Cardiac fibroblast (primary cell): ENCODE measurements at regions not wholly inside any gene's neighbourhood (a gene's known extent, or its start where the extent isn't known, plus 50 kb on each side); places are given as distances from the start of the nearest gene placed in this dataset.

Source experiments
- DNase-seq, 2 donors: peaks; one replicate each; pipeline versions ENCODE4 v3.0.0 to v3.0.0-alpha.2; 2010; ENCODE audit warnings: low read depth in 2 of 2
- H3K4me3 ChIP-seq, 2 donors: replicated peaks in 1 of 2; 1 replicate in 1 of 2; 2 replicates in 1 of 2; pipeline ENCODE4 v1.5.1; 2011; ENCODE audit warnings: low read depth in 2 of 2, low read length in 2 of 2, mild to moderate bottlenecking in 2 of 2, moderate library complexity in 1 of 2
- TF ChIP-seq, protein P1 (sequence below): IDR thresholded peaks from one replicate; pipeline ENCODE4 v1.5.1; 2011; ENCODE audit warnings: low read depth, mild to moderate bottlenecking, low read length, inconsistent platforms

DNA sequence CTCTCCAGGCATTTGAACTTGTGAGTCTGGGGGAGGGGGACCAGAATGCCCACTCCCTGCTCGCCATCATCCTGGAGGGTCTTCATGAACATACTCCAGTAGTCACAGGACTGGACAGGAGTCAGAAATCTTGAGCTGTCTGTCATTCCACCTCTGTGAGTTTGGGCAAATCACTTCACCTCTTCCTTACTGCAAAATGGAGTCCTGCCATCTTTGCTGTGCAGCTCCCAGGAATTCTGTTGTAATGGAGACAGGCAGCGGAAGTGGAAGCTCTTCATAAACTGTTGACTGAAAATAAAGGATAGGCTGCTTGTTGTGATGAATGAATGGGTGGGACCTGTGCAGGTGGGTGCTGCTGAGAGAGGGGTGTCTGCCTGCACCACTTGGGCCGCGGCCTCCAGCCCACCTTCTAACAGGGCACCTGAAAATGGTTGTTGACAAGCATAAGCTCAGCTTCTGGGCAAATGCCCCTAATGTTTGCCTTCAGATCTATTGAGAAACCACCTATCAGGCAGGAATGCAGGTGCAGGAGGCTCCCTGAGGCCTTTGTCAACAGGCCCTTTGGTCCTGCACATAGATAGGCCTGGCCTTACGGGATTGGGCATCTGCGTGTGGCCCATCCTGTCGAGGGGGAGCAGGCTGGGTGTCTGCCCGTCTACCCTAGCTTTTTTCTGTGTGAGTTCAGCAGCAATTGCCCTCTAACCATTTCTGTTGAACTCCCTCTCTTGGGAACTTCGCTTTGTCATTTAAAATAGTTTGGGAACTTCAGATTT lies 321.0 kb downstream of the RPS6KC1 start:
- TF ChIP-seq, protein P1, sequence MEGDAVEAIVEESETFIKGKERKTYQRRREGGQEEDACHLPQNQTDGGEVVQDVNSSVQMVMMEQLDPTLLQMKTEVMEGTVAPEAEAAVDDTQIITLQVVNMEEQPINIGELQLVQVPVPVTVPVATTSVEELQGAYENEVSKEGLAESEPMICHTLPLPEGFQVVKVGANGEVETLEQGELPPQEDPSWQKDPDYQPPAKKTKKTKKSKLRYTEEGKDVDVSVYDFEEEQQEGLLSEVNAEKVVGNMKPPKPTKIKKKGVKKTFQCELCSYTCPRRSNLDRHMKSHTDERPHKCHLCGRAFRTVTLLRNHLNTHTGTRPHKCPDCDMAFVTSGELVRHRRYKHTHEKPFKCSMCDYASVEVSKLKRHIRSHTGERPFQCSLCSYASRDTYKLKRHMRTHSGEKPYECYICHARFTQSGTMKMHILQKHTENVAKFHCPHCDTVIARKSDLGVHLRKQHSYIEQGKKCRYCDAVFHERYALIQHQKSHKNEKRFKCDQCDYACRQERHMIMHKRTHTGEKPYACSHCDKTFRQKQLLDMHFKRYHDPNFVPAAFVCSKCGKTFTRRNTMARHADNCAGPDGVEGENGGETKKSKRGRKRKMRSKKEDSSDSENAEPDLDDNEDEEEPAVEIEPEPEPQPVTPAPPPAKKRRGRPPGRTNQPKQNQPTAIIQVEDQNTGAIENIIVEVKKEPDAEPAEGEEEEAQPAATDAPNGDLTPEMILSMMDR: no peak
- no peak for DNase-seq
- no peak overlapping the region for H3K4me3 ChIP-seq

DNA sequence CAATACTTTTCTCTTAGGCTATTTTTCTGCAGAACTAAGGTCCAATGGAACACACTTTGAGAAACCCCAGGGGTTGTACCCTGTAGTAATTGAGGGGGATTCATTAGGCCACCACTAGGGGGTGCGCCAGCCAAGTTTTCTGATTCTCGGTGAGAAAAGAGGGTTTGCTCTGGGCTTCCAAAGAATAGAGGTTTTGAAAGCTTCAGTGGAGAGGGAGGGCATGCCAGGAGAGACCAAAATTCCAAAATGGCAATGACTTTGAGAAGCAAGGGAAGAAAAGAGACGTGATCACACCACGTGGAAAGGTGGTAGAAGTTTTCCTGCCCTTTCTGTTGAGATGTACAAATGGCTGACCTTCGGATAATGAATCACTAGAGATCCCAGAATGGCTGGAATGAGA lies 323.3 kb downstream of the RPS6KC1 start:
- TF ChIP-seq, protein P1: peak; percentile 86
- DNase-seq: peak; percentile 59 to 63
- H3K4me3 ChIP-seq: no peak overlapping the region

- TF ChIP-seq, protein P1: no peak
- no peak for DNase-seq
- H3K4me3 ChIP-seq: no peak overlapping the region
Observed at GRCh38 chr1:213375002-213375401, 324.0 kb downstream of the RPS6KC1 start.

DNA sequence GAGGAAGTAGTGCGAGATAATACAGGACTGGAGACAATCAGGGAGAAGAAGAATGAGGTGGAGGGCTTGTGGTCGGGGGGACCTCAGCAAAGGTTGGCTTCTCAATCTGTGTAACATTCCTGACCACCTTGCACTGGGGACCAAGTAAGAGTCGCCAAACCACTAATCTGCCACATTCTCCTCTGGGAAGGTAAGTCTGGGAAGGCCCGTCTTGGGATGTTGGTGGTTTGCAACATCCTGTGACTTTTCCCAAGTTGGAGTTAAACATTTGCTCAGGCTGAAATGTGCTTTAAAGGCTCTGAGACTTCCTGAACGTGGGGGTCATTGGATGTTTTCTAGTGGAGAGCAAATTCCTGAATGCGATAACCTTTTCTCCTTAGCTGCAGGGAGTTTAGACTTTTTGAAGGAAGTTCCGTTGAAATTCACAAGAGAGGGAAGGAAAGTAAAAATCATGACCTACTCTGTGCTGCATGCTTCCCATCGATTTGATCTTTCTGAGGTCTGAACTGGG lies 325.9 kb downstream of the RPS6KC1 start:
- no peak overlapping the region for H3K4me3 ChIP-seq
- peak in 1 of 2 donors; percentile 6 for DNase-seq
- TF ChIP-seq, protein P1: no peak

GRCh38 chr1:213380865-213381264 lies 329.8 kb downstream of the RPS6KC1 start:
- DNase-seq: no peak
- no peak overlapping the region for H3K4me3 ChIP-seq
- TF ChIP-seq, protein P1: no peak

DNA sequence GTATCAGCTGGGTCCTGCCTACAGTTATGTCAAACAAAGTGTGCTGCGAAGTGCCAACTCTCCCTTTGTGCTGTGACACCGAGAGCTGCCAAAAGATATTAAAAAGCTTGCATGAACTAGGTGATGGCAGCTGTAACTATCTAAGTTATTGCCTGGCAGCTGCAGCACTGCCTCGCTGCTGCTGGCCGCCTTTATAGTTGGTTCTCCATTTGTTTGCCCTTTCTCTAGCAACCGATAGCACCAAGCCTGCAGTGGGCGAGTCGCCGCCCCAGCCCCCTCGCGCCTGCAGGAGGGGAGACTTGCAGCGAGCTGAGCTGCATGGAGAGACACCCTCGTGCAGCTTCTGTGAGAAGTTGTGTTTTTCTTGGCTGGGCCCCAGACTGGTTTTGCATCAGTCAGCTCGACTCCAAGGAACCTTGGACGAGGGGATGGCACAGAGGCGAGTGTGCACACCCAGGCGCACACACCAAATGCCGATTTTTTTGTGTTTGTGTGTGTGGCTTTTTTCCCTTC lies 330.6 kb downstream of the RPS6KC1 start:
- TF ChIP-seq, protein P1: no peak
- no peak overlapping the region for H3K4me3 ChIP-seq
- peak in 1 of 2 donors; percentile 11 for DNase-seq
